ENCODE measurements at regions not wholly inside any gene's neighbourhood (a gene's known extent, or its start where the extent isn't known, plus 50 kb on each side); places are given as distances from the start of the nearest gene placed in this dataset.

- WGBS, 2 donors, result 84 to 89% methylated on average over 3 of the region's 3 CpGs
- Histone ChIP-seq H3K27ac (no peak overlapping the region), H3K4me3 (no peak overlapping the region), H3K9me3 (no peaks in the 10 kb centered on the region), H3K4me1 (no peaks in the 10 kb centered on the region), H3K27me3 (no peaks in the 10 kb centered on the region), H3K36me3 (ENCODE audit: low read depth, missing control alignments) (no peaks in the 10 kb centered on the region)
- TF ChIP-seq CTCF (IDR thresholded peaks at IDR 0.05) (no peak), POLR2A (IDR thresholded peaks at IDR 0.05) (no peak)
- intact Hi-C loops (cut with DNase I; ENCODE audit: low total_unique reads), result no loop called here
- no peak for DNase-seq
Measured at GRCh38 chr4:108426493-108426892, 193.9 kb upstream of the RPL34 start.

GRCh38 chr4:108425988-108426387 lies 194.4 kb upstream of the RPL34 start:
- intact Hi-C loops (cut with DNase I; ENCODE audit: low total_unique reads), result no loop called here
- H3K27ac ChIP-seq, result no peak overlapping the region
- H3K9me3 ChIP-seq, result no peaks in the 10 kb centered on the region
- no peaks in the 10 kb centered on the region for H3K4me1 ChIP-seq
- H3K27me3 ChIP-seq, result no peaks in the 10 kb centered on the region
- 73 to 76% methylated on average over 3 of the region's 3 CpGs for WGBS, 2 donors
- H3K36me3 ChIP-seq (ENCODE audit: low read depth, missing control alignments), result no peaks in the 10 kb centered on the region
- H3K4me3 ChIP-seq, result no peak overlapping the region
- no peak for DNase-seq
- TF ChIP-seq POLR2A (IDR thresholded peaks at IDR 0.05), result no peak
- TF ChIP-seq CTCF (IDR thresholded peaks at IDR 0.05), result no peak

GRCh38 chr4:108417923-108418322 lies 202.5 kb upstream of the RPL34 start:
- Histone ChIP-seq H3K27me3 (no peaks in the 10 kb centered on the region), H3K4me1 (no peaks in the 10 kb centered on the region), H3K27ac (no peak overlapping the region), H3K36me3 (ENCODE audit: low read depth, missing control alignments) (no peaks in the 10 kb centered on the region), H3K4me3 (no peak overlapping the region), H3K9me3 (no peaks in the 10 kb centered on the region)
- 86 to 92% methylated on average over 1 of the region's 1 CpG for WGBS, 2 donors
- TF ChIP-seq POLR2A (IDR thresholded peaks at IDR 0.05) (no peak), CTCF (IDR thresholded peaks at IDR 0.05) (no peak)
- DNase-seq, result no peak
- intact Hi-C loops (cut with DNase I; ENCODE audit: low total_unique reads), result no loop called here

- H3K27ac ChIP-seq, result no peak overlapping the region
- H3K27me3 ChIP-seq, result no peaks in the 10 kb centered on the region
- TF ChIP-seq POLR2A (IDR thresholded peaks at IDR 0.05), result no peak
- no peak for TF ChIP-seq CTCF (IDR thresholded peaks at IDR 0.05)
- intact Hi-C loops (cut with DNase I; ENCODE audit: low total_unique reads), result no loop called here
- H3K4me1 ChIP-seq, result no peaks in the 10 kb centered on the region
- H3K4me3 ChIP-seq, result no peak overlapping the region
- 86 to 90% methylated on average over 3 of the region's 3 CpGs for WGBS, 2 donors
- DNase-seq, result no peak
- no peaks in the 10 kb centered on the region for H3K9me3 ChIP-seq
- H3K36me3 ChIP-seq (ENCODE audit: low read depth, missing control alignments), result no peaks in the 10 kb centered on the region
Measured at GRCh38 chr4:108416831-108417230, 203.5 kb upstream of the RPL34 start.

- Histone ChIP-seq H3K4me3 (no peak overlapping the region), H3K27me3 (no peaks in the 10 kb centered on the region), H3K36me3 (ENCODE audit: low read depth, missing control alignments) (no peaks in the 10 kb centered on the region), H3K27ac (no peak overlapping the region), H3K9me3 (no peaks in the 10 kb centered on the region), H3K4me1 (no peaks in the 10 kb centered on the region)
- TF ChIP-seq POLR2A (IDR thresholded peaks at IDR 0.05) (no peak), CTCF (IDR thresholded peaks at IDR 0.05) (no peak)
- 95 to 96% methylated on average over 7 of the region's 7 CpGs for WGBS, 2 donors
- intact Hi-C loops (cut with DNase I; ENCODE audit: low total_unique reads), result no loop called here
- no peak for DNase-seq
Measured at GRCh38 chr4:108415389-108415788, 205.0 kb upstream of the RPL34 start.

All from testis (tissue), 2 donors.